SK-N-SH (cell line): ENCODE measurements at regions not wholly inside any gene's neighbourhood (a gene's known extent, or its start where the extent isn't known, plus 50 kb on each side); places are given as distances from the start of the nearest gene placed in this dataset.

Experiments
- CTCF ChIA-PET: fragments of 300-600, 350-600 bp; formaldehyde crosslinking; extraction: SDS; loops from one replicate; lab custom pipeline; 2021; lab: Yijun Ruan, JAX
- POLR2A ChIA-PET: fragments of 350-600 bp; sonication (Branson Sonifier 250); formaldehyde crosslinking; extraction: SDS; loops from one replicate; lab custom pipeline; 2020; ENCODE audit warnings: antibody characterized with exemption, inconsistent platforms; lab: Yijun Ruan, JAX
- DNase-seq: peaks from one replicate; pipeline ENCODE4 v3.0.0; 2012
- H2AFZ ChIP-seq: fragments of 200-600 bp; sonication (generic); 2 replicates; pipeline ENCODE4 v1.8.1; 2016; ENCODE audit warnings: antibody characterized with exemption, mild to moderate bottlenecking, low read depth
- H3F3A ChIP-seq: fragments of 200-600 bp; sonication (generic); replicated peaks from 2 replicates; pipeline ENCODE3; 2016; ENCODE audit warnings: antibody characterized with exemption, mild to moderate bottlenecking; ENCODE audit not compliant: insufficient read depth
- H3K27ac ChIP-seq, 2 experiments: fragments of 200-500 bp in 1 of 2; fragments of 200-600 bp in 1 of 2; sonication (Bioruptor generic) in 1 of 2; sonication (generic), shearing (Covaris generic) in 1 of 2; 2 replicates each; pipeline versions ENCODE4 v1.5.1 to v1.6.1; 2014 to 2016; ENCODE audit warnings: low read depth in 2 of 2, inconsistent platforms in 1 of 2, low read length in 1 of 2, mild to moderate bottlenecking in 1 of 2, mixed read lengths in 1 of 2
- H3K27me3 ChIP-seq: fragments of 200-600 bp; sonication (generic), shearing (Covaris generic); 2 replicates; pipeline ENCODE4 v1.6.1; 2016; ENCODE audit warnings: mixed run types; ENCODE audit not compliant: insufficient read depth
- H3K36me3 ChIP-seq, 2 experiments: fragments of 200-500 bp in 1 of 2; fragments of 200-600 bp in 1 of 2; sonication (Bioruptor generic) in 1 of 2; sonication (generic) in 1 of 2; replicated peaks in 1 of 2; 2 replicates each; pipeline versions ENCODE3 to v1.5.1; 2014 to 2016; ENCODE audit warnings: low read length in 1 of 2, mild to moderate bottlenecking in 1 of 2; ENCODE audit not compliant: insufficient read depth in 2 of 2, control insufficient read depth in 1 of 2
- H3K4me1 ChIP-seq, 2 experiments: fragments of 200-500 bp in 1 of 2; fragments of 200-600 bp in 1 of 2; sonication (Bioruptor generic) in 1 of 2; sonication (generic), shearing (Covaris generic) in 1 of 2; 2 replicates each; pipeline versions ENCODE4 v1.5.1 to v1.6.1; 2014 to 2016; ENCODE audit warnings: low read depth in 1 of 2, low read length in 1 of 2, mixed run types in 1 of 2; ENCODE audit not compliant: insufficient read depth in 2 of 2, control insufficient read depth in 1 of 2
- H3K4me2 ChIP-seq: fragments of 200-600 bp; sonication (generic), shearing (Covaris generic); 2 replicates; pipeline ENCODE4 v1.6.1; 2017; ENCODE audit warnings: mixed run types
- H3K4me3 ChIP-seq, 2 experiments: fragments of 200-500 bp in 1 of 2; fragments of 200-600 bp in 1 of 2; sonication (Bioruptor generic) in 1 of 2; sonication (generic), shearing (Covaris generic) in 1 of 2; 2 replicates each; pipeline versions ENCODE4 v1.5.1 to v1.8.1; 2014 to 2016; ENCODE audit warnings: low read depth in 2 of 2, inconsistent platforms in 1 of 2, low read length in 1 of 2, mild to moderate bottlenecking in 1 of 2, mixed read lengths in 1 of 2, moderate library complexity in 1 of 2
- H3K79me2 ChIP-seq: fragments of 200-600 bp; sonication (generic); 2 replicates; pipeline ENCODE4 v1.8.1; 2017; ENCODE audit warnings: mild to moderate bottlenecking; ENCODE audit not compliant: insufficient read depth
- H3K9ac ChIP-seq: fragments of 200-600 bp; sonication (generic); 2 replicates; pipeline ENCODE4 v1.6.1; 2017; ENCODE audit warnings: mixed run types
- H3K9me2 ChIP-seq: fragments of 200-600 bp; sonication (generic); 2 replicates; pipeline ENCODE4 v1.6.1; 2017; ENCODE audit warnings: mixed run types
- H3K9me3 ChIP-seq: fragments of 200-600 bp; sonication (generic); 2 replicates; pipeline ENCODE4 v1.6.1; 2017; ENCODE audit warnings: mixed run types, mild to moderate bottlenecking, moderate library complexity
- H4K20me1 ChIP-seq: fragments of 200-600 bp; sonication (generic); 2 replicates; pipeline ENCODE4 v1.6.1; 2017; ENCODE audit warnings: mild to moderate bottlenecking, mixed run types; ENCODE audit not compliant: insufficient read depth
- CHD2 ChIP-seq: fragments of 150-350 bp; IDR thresholded peaks from 2 replicates; pipeline ENCODE4 v1.6.1; 2018; ENCODE audit warnings: low read length; ENCODE audit not compliant: partially characterized antibody
- ELF1 ChIP-seq: IDR thresholded peaks from 2 replicates; pipeline ENCODE4 v1.4.0; 2012
- EP300 ChIP-seq, 2 experiments: IDR thresholded peaks; 2 replicates each; pipeline versions ENCODE4 v1.4.0 to v1.6.1; 2012; ENCODE audit warnings: borderline replicate concordance in 1 of 2, low read depth in 1 of 2, low read length in 1 of 2
- FOSL2 ChIP-seq: IDR thresholded peaks from 2 replicates; pipeline ENCODE4 v1.4.0; 2012; ENCODE audit warnings: low read depth, mild to moderate bottlenecking, moderate library complexity, borderline replicate concordance
- FOXJ3 ChIP-seq: sonication (generic); formaldehyde crosslinking; IDR thresholded peaks from 2 replicates; pipeline ENCODE4 v1.5.1; 2020; ENCODE audit warnings: mild to moderate bottlenecking, missing genetic modification reagents
- GABPA ChIP-seq: IDR thresholded peaks from 2 replicates; pipeline ENCODE4 v1.4.0; 2012; ENCODE audit warnings: low read depth, mild to moderate bottlenecking
- GATA2 ChIP-seq: sonication (generic); formaldehyde crosslinking; IDR thresholded peaks from 2 replicates; pipeline ENCODE4 v1.5.0; 2020; ENCODE audit warnings: mild to moderate bottlenecking, missing genetic modification reagents
- JUND ChIP-seq: IDR thresholded peaks from 2 replicates; pipeline ENCODE4 v1.4.0; 2012
- MEF2A ChIP-seq: IDR thresholded peaks from 2 replicates; pipeline ENCODE4 v1.4.0; 2012; ENCODE audit warnings: low read depth, borderline replicate concordance
- MXI1 ChIP-seq: IDR thresholded peaks from 2 replicates; pipeline ENCODE4 v1.6.1; 2012; ENCODE audit warnings: mild to moderate bottlenecking, low read depth, low read length, improper control_type of control experiment
- NFIC ChIP-seq: IDR thresholded peaks from 2 replicates; pipeline ENCODE4 v1.4.0; 2012; ENCODE audit warnings: borderline replicate concordance
- NRF1 ChIP-seq: IDR thresholded peaks from 2 replicates; pipeline ENCODE4 v1.6.1; 2012; ENCODE audit warnings: low read depth, mild to moderate bottlenecking, low read length
- POLR2AphosphoS5 ChIP-seq: IDR thresholded peaks from 2 replicates; pipeline ENCODE4 v1.6.1; 2012; ENCODE audit warnings: low read depth, low read length
- RAD21 ChIP-seq: IDR thresholded peaks from 2 replicates; pipeline ENCODE4 v1.6.1; 2012; ENCODE audit warnings: mild to moderate bottlenecking, low read length
- RCOR1 ChIP-seq: fragments of 150-350 bp; IDR thresholded peaks from 2 replicates; pipeline ENCODE4 v1.6.1; 2017; ENCODE audit warnings: antibody characterized with exemption, low read length
- REST ChIP-seq: IDR thresholded peaks from 2 replicates; pipeline ENCODE4 v1.6.1; 2012; ENCODE audit warnings: mild to moderate bottlenecking, low read depth, low read length, moderate library complexity
- RFX5 ChIP-seq: IDR thresholded peaks from 2 replicates; pipeline ENCODE4 v1.6.1; 2012; ENCODE audit warnings: mild to moderate bottlenecking, improper control_type of control experiment, low read length
- RXRA ChIP-seq: IDR thresholded peaks from 2 replicates; pipeline ENCODE4 v1.4.0; 2012; ENCODE audit warnings: low read depth, mild to moderate bottlenecking, borderline replicate concordance
- SMC3 ChIP-seq: IDR thresholded peaks from 2 replicates; pipeline ENCODE4 v1.6.1; 2012; ENCODE audit warnings: low read depth, low read length, improper control_type of control experiment
- TAF1 ChIP-seq: IDR thresholded peaks from 2 replicates; pipeline ENCODE4 v1.6.1; 2012; ENCODE audit warnings: low read depth, mild to moderate bottlenecking, low read length, moderate library complexity, borderline replicate concordance
- TCF12 ChIP-seq: IDR thresholded peaks from 2 replicates; pipeline ENCODE4 v1.4.0; 2012
- TEAD4 ChIP-seq: IDR thresholded peaks from 2 replicates; pipeline ENCODE4 v1.4.0; 2012; ENCODE audit warnings: mild to moderate bottlenecking, borderline replicate concordance; ENCODE audit not compliant: insufficient read depth
- USF1 ChIP-seq: IDR thresholded peaks from 2 replicates; pipeline ENCODE4 v1.4.0; 2012; ENCODE audit warnings: low read depth, borderline replicate concordance
- USF2 ChIP-seq: fragments of 150-350 bp; IDR thresholded peaks from 2 replicates; pipeline ENCODE4 v1.6.1; 2017; ENCODE audit warnings: antibody characterized with exemption, low read length, low read depth, borderline replicate concordance
- WGBS: methylation state at CpG from one replicate; pipeline ENCODE4 v1.1.6; 2017; ENCODE audit warnings: low lambda C conversion rate; 5-methylcytosine and 5-hydroxymethylcytosine counted together
- TF ChIP-seq, protein P1 (sequence below): IDR thresholded peaks from 2 replicates; pipeline ENCODE4 v1.4.0; 2012; ENCODE audit warnings: low read depth, borderline replicate concordance

- no peak for TF ChIP-seq REST
Measured at GRCh38 chr20:52804497-52805295, 167.5 kb upstream of the TSHZ2 start (continued).

DNA sequence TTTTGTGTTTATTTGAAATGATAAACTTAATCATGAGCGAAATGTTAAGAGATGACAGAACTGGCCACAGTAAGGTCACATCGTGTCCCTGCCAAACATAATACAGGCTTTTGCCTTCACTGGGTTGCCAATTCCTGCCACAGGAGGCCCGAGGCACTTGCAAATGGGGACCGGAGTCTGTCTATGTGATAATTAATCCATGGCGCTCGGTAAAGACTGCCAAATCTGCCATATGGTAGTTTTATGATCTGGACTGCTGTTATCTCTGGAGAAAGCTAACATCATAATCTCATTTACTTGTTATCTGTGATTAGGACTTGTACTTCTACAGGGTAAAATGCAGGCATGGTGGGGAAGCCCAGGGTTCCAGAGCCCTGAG is 170.5 kb upstream of the TSHZ2 start:
- no peak overlapping the region for H2AFZ ChIP-seq

More for the DNA sequence above, 170.5 kb upstream of the TSHZ2 start:
- no peaks in the 10 kb centered on the region for H3K9me3 ChIP-seq
- H3K4me2 ChIP-seq: no peak overlapping the region
- H3K4me3 ChIP-seq: no peak overlapping the region
- ChIA-PET POLR2A (no interaction called here), CTCF (interaction anchor here (1.4 to 2.6 kb wide), 2 partner anchors 489 to 746 kb away, joined by 5 to 13 read pairs; no protein-coding TSS in a partner anchor)
- H3K27ac ChIP-seq: peak overlapping the region in 1 of 2 experiments; percentile 86; a peak in 2 of 4 replicates
- no peak overlapping the region for H3K9ac ChIP-seq
- DNase-seq: peak; percentile 50
- no peaks in the 10 kb centered on the region for H3K9me2 ChIP-seq
- WGBS: 0% methylated on average over 4 of the region's 6 CpGs
- H3K27me3 ChIP-seq: no peaks in the 10 kb centered on the region
- peak; percentile 87 for TF ChIP-seq FOXJ3 (CRISPR knock-in tag)
- TF ChIP-seq MEF2A: no peak
- no peak; the same call in 1 of the 2 replicates for TF ChIP-seq SMC3
- TF ChIP-seq USF1: no peak
- no peak for TF ChIP-seq GABPA
- no peak for TF ChIP-seq FOSL2
- TF ChIP-seq CHD2: peak; percentile 68
- TF ChIP-seq GATA2 (CRISPR knock-in tag): peak; percentile 92
- TF ChIP-seq RCOR1: peak; percentile 90
- no peak for TF ChIP-seq TEAD4
- no peak for TF ChIP-seq USF2
- TF ChIP-seq RXRA: no peak
- TF ChIP-seq ELF1: no peak
- no peak for TF ChIP-seq RFX5
- TF ChIP-seq MXI1: 0 out of 2 replicates have a peak, but pooled peaks have one; percentile 39
- no peak for TF ChIP-seq TAF1
- TF ChIP-seq RAD21: peak; percentile 41; the same call in 1 of the 2 replicates
- TF ChIP-seq POLR2AphosphoS5: 0 out of 2 replicates have a peak, but pooled peaks have one; percentile 24
- peak; percentile 35 for TF ChIP-seq TCF12
- TF ChIP-seq JUND: no peak
- no peak for TF ChIP-seq NRF1
- TF ChIP-seq, protein P1, sequence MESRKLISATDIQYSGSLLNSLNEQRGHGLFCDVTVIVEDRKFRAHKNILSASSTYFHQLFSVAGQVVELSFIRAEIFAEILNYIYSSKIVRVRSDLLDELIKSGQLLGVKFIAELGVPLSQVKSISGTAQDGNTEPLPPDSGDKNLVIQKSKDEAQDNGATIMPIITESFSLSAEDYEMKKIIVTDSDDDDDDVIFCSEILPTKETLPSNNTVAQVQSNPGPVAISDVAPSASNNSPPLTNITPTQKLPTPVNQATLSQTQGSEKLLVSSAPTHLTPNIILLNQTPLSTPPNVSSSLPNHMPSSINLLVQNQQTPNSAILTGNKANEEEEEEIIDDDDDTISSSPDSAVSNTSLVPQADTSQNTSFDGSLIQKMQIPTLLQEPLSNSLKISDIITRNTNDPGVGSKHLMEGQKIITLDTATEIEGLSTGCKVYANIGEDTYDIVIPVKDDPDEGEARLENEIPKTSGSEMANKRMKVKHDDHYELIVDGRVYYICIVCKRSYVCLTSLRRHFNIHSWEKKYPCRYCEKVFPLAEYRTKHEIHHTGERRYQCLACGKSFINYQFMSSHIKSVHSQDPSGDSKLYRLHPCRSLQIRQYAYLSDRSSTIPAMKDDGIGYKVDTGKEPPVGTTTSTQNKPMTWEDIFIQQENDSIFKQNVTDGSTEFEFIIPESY: no peak
- TF ChIP-seq EP300 (IDR thresholded peaks at IDR 0.05; ENCODE audit: borderline replicate concordance in 1 of 2, low read depth in 1 of 2, low read length in 1 of 2): peak in 1 of 2 experiments; percentile 93; a peak in 2 of 4 replicates
- TF ChIP-seq NFIC: peak; percentile 21; the same call in 1 of the 2 replicates
- no peaks in the 10 kb centered on the region for H3F3A ChIP-seq
- H4K20me1 ChIP-seq: no peaks in the 10 kb centered on the region
- H3K36me3 ChIP-seq: no peaks in the 10 kb centered on the region
- H3K79me2 ChIP-seq: no peaks in the 10 kb centered on the region
- H3K4me1 ChIP-seq: peaks cover 0 to 16% of the 10 kb centered on the region in 2 experiments; a peak in 2 of 4 replicates
